ENCODE measurements at regions not wholly inside any gene's neighbourhood (a gene's known extent, or its start where the extent isn't known, plus 50 kb on each side); places are given as distances from the start of the nearest gene placed in this dataset.
"Not testable (repeated sequence)": the region's sequence is repeated elsewhere in the genome, so short reads cannot be mapped to it uniquely, and the experiment has no call there.

DNA sequence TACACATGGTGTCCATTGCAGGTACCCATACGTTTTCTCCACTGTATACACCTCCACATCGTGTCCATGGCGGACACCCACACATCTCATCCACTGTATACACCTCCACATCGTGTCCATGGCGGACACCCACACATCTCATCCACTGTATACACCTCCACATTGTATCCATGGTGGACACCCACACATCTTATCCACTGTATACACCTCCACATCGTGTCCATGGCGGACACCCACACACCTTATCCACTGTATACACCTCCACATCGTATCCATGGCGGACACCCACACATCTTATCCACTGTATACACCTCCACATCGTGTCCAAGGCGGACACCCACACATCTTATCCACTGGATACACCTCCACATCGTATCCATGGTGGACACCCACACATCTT is 50.4 kb upstream of the TTC34 start:
- H3K4me3 Mint-ChIP-seq; H3K27me3 Mint-ChIP-seq; H3K4me1 Mint-ChIP-seq; H3K27ac Mint-ChIP-seq; H3K36me3 Mint-ChIP-seq (ENCODE audit: low read depth); ATAC-seq; H3K9me3 Mint-ChIP-seq; DNase-seq: not testable (repeated sequence)

DNA sequence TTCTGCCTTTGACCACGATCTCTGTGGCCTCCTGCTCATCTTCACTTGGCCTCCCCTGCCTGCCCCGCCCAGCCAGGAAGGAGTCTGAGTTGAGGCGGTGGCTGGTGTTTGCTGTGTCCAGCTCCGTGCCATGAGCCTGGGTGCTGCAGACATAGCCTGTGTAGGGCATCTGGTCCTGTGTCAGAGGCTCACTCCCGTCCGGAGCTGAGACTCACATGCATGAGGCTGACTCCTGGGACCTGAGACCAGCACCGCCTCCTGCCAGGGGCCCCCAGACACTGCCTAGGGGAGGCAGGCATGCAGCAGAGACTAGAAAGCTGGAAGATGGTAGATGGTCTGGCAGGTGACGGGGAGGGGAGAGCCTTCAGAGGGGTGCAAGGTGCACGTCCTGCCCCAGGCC is 52.2 kb upstream of the TTC34 start:
- ATAC-seq = no peak
- no peak for DNase-seq
- no peaks in the 10 kb centered on the region for H3K36me3 Mint-ChIP-seq (ENCODE audit: low read depth)
- H3K4me3 Mint-ChIP-seq = no peak overlapping the region
- no peaks in the 10 kb centered on the region for H3K9me3 Mint-ChIP-seq
- H3K27me3 Mint-ChIP-seq = peaks cover under 1% of the 10 kb centered on the region
- no peaks in the 10 kb centered on the region for H3K4me1 Mint-ChIP-seq
- H3K27ac Mint-ChIP-seq = no peak overlapping the region

DNA sequence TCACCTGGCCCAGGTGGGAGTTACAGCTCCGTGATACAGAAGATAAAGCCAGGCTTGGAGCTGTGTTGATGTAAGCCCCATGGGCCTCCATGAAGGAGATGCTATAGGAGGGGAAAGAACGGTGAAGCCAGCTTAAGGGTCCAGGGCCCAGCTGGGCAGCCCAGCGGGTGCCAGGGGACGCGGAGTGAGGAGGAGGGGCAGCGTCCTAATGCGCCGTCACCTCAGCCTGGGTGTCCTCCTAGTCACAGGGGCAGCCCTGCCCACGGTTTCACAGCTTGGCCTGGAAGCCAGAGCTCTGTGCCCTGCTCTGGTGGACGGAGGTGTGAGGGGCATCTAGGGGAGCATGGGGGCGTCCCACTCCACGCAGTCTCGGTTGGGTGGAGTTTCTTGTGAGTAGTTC is 52.7 kb upstream of the TTC34 start:
- Mint-ChIP-seq H3K9me3 (no peaks in the 10 kb centered on the region), H3K4me3 (no peak overlapping the region), H3K27me3 (no peaks in the 10 kb centered on the region), H3K27ac (no peak overlapping the region), H3K36me3 (ENCODE audit: low read depth) (no peaks in the 10 kb centered on the region), H3K4me1 (no peaks in the 10 kb centered on the region)
- no peak for ATAC-seq
- DNase-seq = no peak

DNA sequence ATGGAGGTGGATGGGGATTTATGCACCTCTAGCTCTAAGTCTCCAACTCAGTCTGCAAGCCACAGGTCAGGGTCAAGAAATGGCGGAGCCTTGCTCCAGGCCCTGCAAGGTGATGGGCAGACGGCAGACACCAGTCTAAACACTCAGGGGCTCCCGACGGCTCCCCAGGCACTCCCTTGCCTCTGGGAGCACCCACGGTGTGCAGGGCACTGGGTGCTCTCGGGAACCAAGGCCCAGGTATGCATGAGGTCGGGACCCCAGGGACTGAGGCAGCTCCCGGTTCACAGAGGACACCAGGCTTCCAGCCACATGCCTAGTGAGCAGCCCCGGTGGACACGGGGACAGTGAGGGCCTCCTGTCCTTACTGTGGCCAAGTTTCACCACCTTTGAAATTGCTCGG is 53.1 kb upstream of the TTC34 start:
- Mint-ChIP-seq H3K27ac (no peak overlapping the region), H3K9me3 (no peaks in the 10 kb centered on the region), H3K4me3 (no peak overlapping the region), H3K4me1 (no peaks in the 10 kb centered on the region), H3K27me3 (no peaks in the 10 kb centered on the region), H3K36me3 (ENCODE audit: low read depth) (no peaks in the 10 kb centered on the region)
- DNase-seq (no peak), ATAC-seq (no peak)

DNA sequence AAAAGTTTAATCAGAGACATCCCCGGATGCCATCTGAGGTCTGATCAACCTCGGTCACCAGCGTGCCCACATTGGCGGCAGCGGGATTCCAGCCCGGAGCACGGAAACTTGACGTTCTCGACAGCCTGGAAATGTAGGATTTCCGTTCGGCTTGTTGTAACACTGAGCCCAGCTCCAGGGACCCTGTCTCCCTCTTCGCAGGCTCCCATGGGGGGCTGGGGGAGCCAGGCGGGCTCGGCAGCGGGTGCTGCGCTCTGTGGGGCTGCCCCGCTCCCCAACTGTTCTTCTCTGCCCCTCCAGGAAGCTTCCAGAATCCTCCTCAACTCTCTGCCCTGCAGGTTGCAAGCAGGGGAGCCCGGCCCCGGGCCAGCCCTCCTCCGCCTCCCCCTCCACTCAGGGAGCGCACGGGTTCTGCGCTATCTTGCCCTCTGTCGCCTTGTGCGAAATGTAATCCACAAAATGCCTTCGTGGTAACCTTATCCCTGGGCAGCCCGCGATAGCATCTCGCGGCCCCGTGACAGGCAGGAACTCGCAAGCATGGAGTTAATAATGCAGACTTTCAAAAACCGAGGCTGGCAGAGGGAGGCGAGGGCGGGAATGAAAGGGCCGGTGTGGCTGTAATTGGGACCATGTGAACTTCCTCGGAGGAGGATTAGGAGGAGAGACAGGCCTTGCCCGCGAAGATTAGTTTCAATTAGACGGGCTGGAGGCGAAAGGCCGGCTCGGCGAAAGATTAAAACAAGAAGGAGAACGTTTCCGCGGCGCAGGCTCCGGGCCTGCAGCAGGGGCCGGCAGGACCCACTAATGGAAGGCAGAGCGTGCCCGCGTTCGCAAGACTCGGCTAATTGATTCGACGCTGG is 53.9 kb upstream of the TTC34 start:
- no peaks in the 10 kb centered on the region for H3K27me3 Mint-ChIP-seq
- H3K4me3 Mint-ChIP-seq = no peak overlapping the region

DNA sequence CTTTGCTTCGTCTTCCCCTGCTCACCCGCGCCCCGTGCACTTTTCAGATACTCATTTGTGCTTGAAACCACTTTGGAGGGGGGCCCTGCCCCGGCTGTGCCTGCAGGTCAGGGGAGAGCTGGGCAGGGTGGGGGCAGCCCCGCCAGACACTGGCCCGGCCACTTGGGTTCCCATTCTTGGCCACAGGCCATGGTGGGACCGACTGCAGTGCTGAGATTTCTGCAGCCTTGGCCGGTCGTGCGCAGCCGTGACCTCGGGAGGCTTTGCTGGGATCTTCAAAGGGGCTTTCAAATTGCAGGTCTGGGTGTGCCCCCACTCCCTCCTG is 54.5 kb upstream of the TTC34 start:
- Mint-ChIP-seq H3K9me3 (no peaks in the 10 kb centered on the region), H3K4me3 (no peak overlapping the region), H3K36me3 (ENCODE audit: low read depth) (no peaks in the 10 kb centered on the region), H3K4me1 (no peaks in the 10 kb centered on the region), H3K27me3 (no peaks in the 10 kb centered on the region), H3K27ac (no peak overlapping the region)
- ATAC-seq = no peak
- no peak for DNase-seq

More for the DNA sequence above, 53.9 kb upstream of the TTC34 start:
- Mint-ChIP-seq H3K36me3 (ENCODE audit: low read depth) (no peaks in the 10 kb centered on the region), H3K27ac (no peak overlapping the region), H3K4me1 (no peaks in the 10 kb centered on the region), H3K9me3 (no peaks in the 10 kb centered on the region)
- DNase-seq (no peak), ATAC-seq (no peak)

DNA sequence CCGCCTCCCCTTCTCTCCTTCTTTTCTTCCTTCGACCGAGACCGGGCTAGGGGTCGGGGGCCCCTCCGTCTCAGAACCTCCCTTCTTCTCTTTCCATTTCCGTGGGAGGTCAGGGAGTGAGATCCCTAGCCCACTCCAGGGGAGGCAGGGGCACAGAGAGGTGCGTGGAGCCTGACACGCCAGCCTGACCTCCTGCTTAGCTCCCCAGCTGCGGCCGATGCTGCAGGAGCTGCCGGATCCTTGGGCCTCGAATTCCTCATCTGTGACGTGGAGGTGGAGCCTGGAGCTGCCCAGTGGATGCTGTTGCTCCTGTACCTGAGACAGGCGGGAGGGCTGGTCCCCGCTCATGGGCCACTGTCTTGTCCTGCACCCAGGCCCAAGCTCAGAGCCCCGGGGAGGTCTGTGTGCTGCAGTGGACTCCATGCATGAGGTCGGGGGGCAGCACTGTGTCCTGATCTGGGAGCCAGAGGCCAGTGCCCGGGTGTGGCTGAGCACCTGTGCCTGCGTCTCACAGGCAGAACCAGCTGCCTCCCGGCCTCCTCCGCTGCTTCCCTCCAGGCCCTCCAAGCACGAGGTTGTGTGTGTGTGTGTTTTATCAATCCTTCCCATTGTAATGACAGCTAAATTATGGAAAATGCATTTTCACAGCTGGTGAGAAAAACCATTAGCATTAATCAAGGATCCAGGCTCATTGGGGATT is 55.3 kb upstream of the TTC34 start:
- DNase-seq (no peak), ATAC-seq (no peak)
- Mint-ChIP-seq H3K27ac (no peak overlapping the region), H3K4me1 (no peaks in the 10 kb centered on the region), H3K36me3 (ENCODE audit: low read depth) (no peaks in the 10 kb centered on the region), H3K4me3 (no peak overlapping the region), H3K9me3 (no peaks in the 10 kb centered on the region), H3K27me3 (no peaks in the 10 kb centered on the region)

DNA sequence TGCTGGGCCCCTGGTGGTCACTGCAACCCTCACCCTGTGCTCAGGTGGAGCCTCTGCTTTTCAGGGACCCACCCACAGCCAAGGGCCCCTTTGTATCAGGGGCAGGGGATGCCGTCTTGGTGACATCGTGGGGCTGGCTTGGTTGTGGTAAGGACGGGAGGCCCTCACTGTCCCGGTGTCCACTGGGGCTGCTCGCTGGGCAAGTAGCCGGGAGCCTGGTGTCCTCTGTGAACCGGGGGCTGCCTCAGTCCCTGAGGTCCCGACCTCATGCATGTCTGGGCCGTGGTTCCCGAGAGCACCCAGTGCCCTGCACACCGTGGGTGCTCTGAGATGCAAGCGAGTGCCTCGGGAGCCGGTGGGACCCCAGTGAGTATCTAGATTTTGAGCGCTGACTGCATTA is 56.0 kb upstream of the TTC34 start:
- Mint-ChIP-seq H3K4me3 (no peak overlapping the region), H3K27ac (no peak overlapping the region), H3K4me1 (no peaks in the 10 kb centered on the region), H3K9me3 (no peaks in the 10 kb centered on the region), H3K27me3 (no peaks in the 10 kb centered on the region), H3K36me3 (ENCODE audit: low read depth) (no peaks in the 10 kb centered on the region)
- no peak for DNase-seq
- ATAC-seq = no peak

DNA sequence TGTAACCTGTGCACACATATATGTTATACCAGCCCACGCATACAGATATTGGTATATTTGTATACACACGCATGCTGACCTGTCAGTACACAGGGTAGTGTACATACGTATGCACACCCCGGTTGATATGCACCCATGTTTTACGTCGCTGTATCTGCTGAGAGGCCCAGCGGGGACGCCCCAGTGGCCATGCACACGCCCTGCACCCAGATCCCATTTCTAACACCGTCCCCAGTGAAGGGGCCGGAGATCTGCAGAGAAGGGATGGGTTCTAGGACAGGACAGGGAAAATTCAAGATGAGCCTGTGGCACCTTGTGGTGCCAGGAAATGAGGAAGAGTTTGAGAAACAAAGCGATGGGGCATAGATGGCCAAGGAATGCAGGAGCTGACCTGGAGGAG is 57.2 kb upstream of the TTC34 start:
- no peaks in the 10 kb centered on the region for H3K9me3 Mint-ChIP-seq
- no peak for DNase-seq
- no peak overlapping the region for H3K4me3 Mint-ChIP-seq
- no peak overlapping the region for H3K27ac Mint-ChIP-seq
- H3K36me3 Mint-ChIP-seq (ENCODE audit: low read depth) = no peaks in the 10 kb centered on the region
- H3K4me1 Mint-ChIP-seq = no peaks in the 10 kb centered on the region
- ATAC-seq = no peak
- no peaks in the 10 kb centered on the region for H3K27me3 Mint-ChIP-seq

DNA sequence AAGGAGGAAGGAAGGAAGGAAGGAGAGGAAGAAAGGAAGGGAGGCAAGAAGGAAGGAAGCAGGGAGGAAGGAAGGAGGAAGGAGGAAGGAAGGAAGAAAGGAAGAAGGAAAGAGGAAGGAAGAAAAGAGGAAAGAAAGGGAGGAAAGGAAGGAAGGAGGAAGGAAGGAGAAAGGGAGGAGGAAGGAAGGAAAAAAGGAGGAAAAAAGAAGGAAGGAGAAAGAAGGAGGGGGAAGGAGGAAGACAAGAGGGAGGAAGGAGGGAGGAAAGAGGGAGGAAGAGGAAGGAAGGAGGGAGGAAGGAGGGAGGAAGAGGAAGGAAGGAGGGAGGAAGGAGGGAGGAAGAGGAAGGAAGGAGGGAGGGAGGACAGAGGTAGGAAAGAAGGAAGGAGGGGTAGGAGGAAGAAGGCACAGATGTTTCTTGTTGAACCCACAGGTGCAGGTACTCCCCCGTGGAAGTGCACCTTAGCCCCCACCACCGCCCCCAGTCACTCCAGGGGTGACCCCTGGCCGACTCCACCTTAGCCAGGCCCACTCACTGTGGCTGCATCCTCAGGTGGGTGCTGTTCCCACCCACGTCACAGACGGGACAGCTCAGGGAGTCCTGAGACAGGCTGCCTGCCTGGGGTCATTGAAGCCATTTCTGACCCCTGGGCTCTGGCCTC is 57.9 kb upstream of the TTC34 start:
- Mint-ChIP-seq H3K36me3 (ENCODE audit: low read depth) (no peaks in the 10 kb centered on the region), H3K4me3 (no peak overlapping the region), H3K9me3 (no peaks in the 10 kb centered on the region), H3K4me1 (no peaks in the 10 kb centered on the region), H3K27ac (no peak overlapping the region), H3K27me3 (no peaks in the 10 kb centered on the region)
- no peak for ATAC-seq
- no peak for DNase-seq

DNA sequence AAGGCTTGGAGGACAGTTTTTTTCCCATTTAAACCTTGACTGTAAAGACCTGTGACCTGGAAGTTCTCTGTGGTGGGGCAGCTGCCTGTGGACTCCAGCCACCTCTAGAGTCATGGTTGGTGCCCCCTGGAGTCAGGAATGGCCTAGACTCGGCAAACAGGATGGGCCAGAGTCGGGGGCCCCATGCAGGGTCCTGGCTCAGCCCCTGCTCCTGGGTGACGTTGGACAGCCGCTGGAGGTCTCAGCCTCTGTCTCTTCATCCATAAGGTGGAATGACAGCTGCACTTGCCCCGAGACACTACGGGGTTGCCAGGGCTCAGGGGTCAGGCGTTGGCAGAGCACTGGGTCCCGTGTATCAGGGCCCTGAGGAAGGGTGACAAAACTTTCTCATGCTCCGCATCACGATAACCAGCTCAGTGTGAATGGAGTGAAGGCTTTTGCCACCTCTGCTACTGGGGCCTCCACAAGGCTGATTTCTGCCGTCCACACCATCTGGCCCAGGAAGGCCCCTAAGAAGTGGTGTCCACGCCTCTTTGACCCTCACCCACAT is 58.5 kb upstream of the TTC34 start:
- no peaks in the 10 kb centered on the region for H3K27me3 Mint-ChIP-seq
- no peaks in the 10 kb centered on the region for H3K36me3 Mint-ChIP-seq (ENCODE audit: low read depth)
- no peak for ATAC-seq
- H3K4me3 Mint-ChIP-seq = no peak overlapping the region
- no peaks in the 10 kb centered on the region for H3K4me1 Mint-ChIP-seq
- H3K9me3 Mint-ChIP-seq = no peaks in the 10 kb centered on the region
- DNase-seq = no peak
- no peak overlapping the region for H3K27ac Mint-ChIP-seq

DNA sequence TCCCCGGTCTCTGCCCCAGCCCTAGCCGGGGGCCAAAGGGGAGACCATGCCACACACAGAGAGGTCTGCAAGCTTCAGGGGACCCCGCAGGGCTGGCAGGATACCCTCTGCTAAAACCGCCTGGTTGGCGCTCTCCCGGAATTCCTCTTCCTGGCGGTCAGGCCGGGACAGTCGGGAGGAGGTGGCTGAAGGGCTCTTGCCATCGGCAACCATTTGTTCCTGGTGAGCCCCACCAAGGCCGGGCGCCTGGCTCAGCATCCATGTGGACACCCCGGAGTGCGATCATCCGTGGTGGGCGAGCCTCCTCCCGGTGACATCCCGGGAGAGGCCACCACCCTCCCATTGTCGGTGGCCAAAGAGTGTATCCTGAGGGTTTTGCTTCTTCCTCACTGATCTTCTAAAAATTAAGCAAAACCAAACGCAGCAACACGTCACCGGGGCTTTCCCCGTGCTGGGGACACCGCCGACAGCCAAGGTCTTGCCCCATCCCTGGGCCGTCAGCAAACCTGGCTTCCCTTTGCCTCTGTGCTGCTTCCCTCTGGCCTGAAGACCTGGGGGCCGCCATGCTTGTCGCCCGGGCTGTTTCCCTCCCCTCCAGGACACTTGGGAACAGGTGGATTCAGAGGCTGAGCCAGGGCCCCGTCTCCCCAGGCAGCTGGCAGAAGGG is 59.1 kb upstream of the TTC34 start:
- Mint-ChIP-seq H3K4me3 (no peak overlapping the region), H3K27me3 (no peaks in the 10 kb centered on the region), H3K27ac (no peak overlapping the region), H3K4me1 (no peaks in the 10 kb centered on the region), H3K36me3 (ENCODE audit: low read depth) (no peaks in the 10 kb centered on the region), H3K9me3 (no peaks in the 10 kb centered on the region)
- DNase-seq = no peak
- no peak for ATAC-seq

DNA sequence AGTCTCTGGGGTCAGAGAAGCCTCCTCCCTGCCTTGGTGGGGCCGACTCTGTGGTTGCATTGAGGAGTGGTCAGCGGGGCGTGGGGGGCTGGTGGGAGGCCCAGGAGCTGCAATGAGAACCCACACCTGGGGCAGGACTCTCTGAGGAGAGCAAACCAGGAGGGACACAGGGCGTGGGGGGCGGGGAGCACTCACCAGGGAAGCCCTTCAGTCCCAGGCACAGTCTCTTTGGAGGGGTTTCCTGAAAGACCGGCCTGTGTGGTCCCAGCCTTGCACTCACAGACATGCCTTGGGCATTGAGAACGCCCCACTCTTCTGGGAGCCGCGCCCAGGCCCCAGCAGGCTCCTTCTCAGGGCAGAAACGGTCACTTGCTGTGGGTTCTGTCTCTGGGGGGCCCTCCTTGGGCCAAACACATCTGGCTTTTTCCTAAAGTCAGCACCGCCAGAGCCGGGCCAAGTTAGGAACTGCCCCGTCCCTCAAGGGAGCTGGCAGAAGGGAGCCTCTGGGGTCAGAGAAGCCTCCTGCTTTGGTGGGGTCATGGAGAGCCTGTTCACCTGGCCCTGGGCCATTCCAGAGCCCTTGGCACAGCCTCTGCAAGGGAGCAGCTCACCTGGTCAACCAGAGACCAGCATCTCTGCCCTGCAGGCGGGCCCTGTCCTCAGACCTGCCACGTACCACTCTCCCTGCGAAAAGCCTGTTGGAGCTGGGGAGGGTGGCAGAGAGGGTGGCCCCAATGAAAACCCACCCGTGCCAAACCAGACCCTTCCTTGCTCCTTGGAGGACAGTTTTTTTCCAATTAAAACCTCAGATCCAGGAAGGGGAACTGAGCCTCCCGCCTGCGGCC is 59.9 kb upstream of the TTC34 start:
- Mint-ChIP-seq H3K9me3 (no peaks in the 10 kb centered on the region), H3K36me3 (ENCODE audit: low read depth) (no peaks in the 10 kb centered on the region), H3K27me3 (no peaks in the 10 kb centered on the region), H3K27ac (no peak overlapping the region), H3K4me1 (no peaks in the 10 kb centered on the region), H3K4me3 (no peak overlapping the region)
- ATAC-seq (no peak), DNase-seq (no peak)

Data from activated naive CD8-positive, alpha-beta T cell treated with anti-CD3 and anti-CD28 coated beads, Interleukin-2, amount 50 U/mL, for 24 hours (primary cell).